H9 (cell line): ENCODE measurements at regions not wholly inside any gene's neighbourhood (a gene's known extent, or its start where the extent isn't known, plus 50 kb on each side); places are given as distances from the start of the nearest gene placed in this dataset.
A peak's percentile ranks its signal among the peaks of the same experiment; 100 is the strongest.

Experiments
- DNase-seq: peaks from one replicate; pipeline ENCODE4 v3.0.0-alpha.2; 2017
- H2AFZ ChIP-seq: one replicate; pipeline ENCODE4 v1.6.1; 2013; ENCODE audit warnings: mild to moderate bottlenecking, low read length, control low read depth, moderate library complexity
- H2AK5ac ChIP-seq: 2 replicates; pipeline ENCODE4 v1.6.1; 2013; ENCODE audit warnings: low read length, control low read depth, mixed read lengths; ENCODE audit not compliant: insufficient read length
- H2BK120ac ChIP-seq: one replicate; pipeline ENCODE4 v1.6.1; 2013; ENCODE audit warnings: low read depth, mild to moderate bottlenecking, low read length, control low read depth, inconsistent platforms; ENCODE audit not compliant: poor library complexity, severe bottlenecking
- H2BK12ac ChIP-seq: 2 replicates; pipeline ENCODE4 v1.6.1; 2013; ENCODE audit warnings: low read length, control low read depth, mixed read lengths, low read depth; ENCODE audit not compliant: insufficient read length
- H2BK15ac ChIP-seq: 2 replicates; pipeline ENCODE4 v1.6.1; 2013; ENCODE audit warnings: low read depth, low read length, control low read depth
- H2BK20ac ChIP-seq: one replicate; pipeline ENCODE4 v1.6.1; 2013; ENCODE audit warnings: low read depth, mild to moderate bottlenecking, low read length, control low read depth, inconsistent platforms; ENCODE audit not compliant: poor library complexity, severe bottlenecking
- H2BK5ac ChIP-seq: 2 replicates; pipeline ENCODE4 v1.6.1; 2013; ENCODE audit warnings: low read length, control low read depth, mixed read lengths; ENCODE audit not compliant: insufficient read length
- H3K14ac ChIP-seq: 2 replicates; pipeline ENCODE4 v1.6.1; 2013; ENCODE audit warnings: low read length, control low read depth; ENCODE audit not compliant: insufficient read depth
- H3K18ac ChIP-seq: 2 replicates; pipeline ENCODE4 v1.6.1; 2013; ENCODE audit warnings: low read depth, mild to moderate bottlenecking, mixed read lengths, low read length, control low read depth; ENCODE audit not compliant: insufficient read length
- H3K23ac ChIP-seq: 2 replicates; pipeline ENCODE4 v1.6.1; 2013; ENCODE audit warnings: low read length, control low read depth, mixed read lengths, low read depth; ENCODE audit not compliant: insufficient read length
- H3K23me2 ChIP-seq: 2 replicates; pipeline ENCODE4 v1.6.1; 2013; ENCODE audit warnings: low read depth, mild to moderate bottlenecking, mixed read lengths, low read length, control low read depth; ENCODE audit not compliant: insufficient read length, poor library complexity, severe bottlenecking
- H3K27ac ChIP-seq: 2 replicates; pipeline ENCODE4 v1.5.1; 2013; ENCODE audit warnings: low read length, control low read depth, mixed read lengths, low read depth; ENCODE audit not compliant: insufficient read length
- H3K27me3 ChIP-seq: 2 replicates; pipeline ENCODE4 v1.6.1; 2013; ENCODE audit warnings: low read length, control low read depth, inconsistent platforms; ENCODE audit not compliant: insufficient read depth
- H3K4ac ChIP-seq: 2 replicates; pipeline ENCODE4 v1.6.1; 2013; ENCODE audit warnings: low read depth, mild to moderate bottlenecking, control low read depth, inconsistent platforms, low read length, moderate library complexity
- H3K4me1 ChIP-seq: 2 replicates; pipeline ENCODE4 v1.6.1; 2013; ENCODE audit warnings: low read length, control low read depth, inconsistent platforms; ENCODE audit not compliant: insufficient read depth
- H3K4me2 ChIP-seq: 2 replicates; pipeline ENCODE4 v1.6.1; 2013; ENCODE audit warnings: low read length, control low read depth, mixed read lengths; ENCODE audit not compliant: insufficient read length, insufficient read depth
- H3K56ac ChIP-seq: 2 replicates; pipeline ENCODE4 v1.6.1; 2013; ENCODE audit warnings: low read depth, mild to moderate bottlenecking, mixed read lengths, low read length, control low read depth; ENCODE audit not compliant: insufficient read length
- H3K79me1 ChIP-seq: 2 replicates; pipeline ENCODE4 v1.6.1; 2013; ENCODE audit warnings: low read depth, mild to moderate bottlenecking, moderate library complexity, low read length, control low read depth, inconsistent platforms; ENCODE audit not compliant: insufficient read depth, poor library complexity, severe bottlenecking
- H3K79me2 ChIP-seq: 2 replicates; pipeline ENCODE4 v1.6.1; 2013; ENCODE audit warnings: low read length, control low read depth, inconsistent platforms; ENCODE audit not compliant: insufficient read depth
- H3K9ac ChIP-seq: 2 replicates; pipeline ENCODE4 v1.6.1; 2013; ENCODE audit warnings: low read length, control low read depth, mixed read lengths; ENCODE audit not compliant: insufficient read length; ENCODE audit errors: extremely low read depth
- H3K9me3 ChIP-seq: one replicate; pipeline ENCODE4 v1.6.1; 2013; ENCODE audit warnings: low read depth, low read length, inconsistent platforms; ENCODE audit not compliant: control insufficient read depth
- H3T11ph ChIP-seq: one replicate; pipeline ENCODE4 v1.6.1; 2013; ENCODE audit warnings: mild to moderate bottlenecking, low read length, control low read depth, inconsistent platforms
- H4K20me1 ChIP-seq: one replicate; pipeline ENCODE4 v1.6.1; 2013; ENCODE audit not compliant: control insufficient read depth, insufficient read length, insufficient read depth
- H4K5ac ChIP-seq: 2 replicates; pipeline ENCODE4 v1.6.1; 2013; ENCODE audit warnings: low read depth, mild to moderate bottlenecking, mixed read lengths, low read length, control low read depth; ENCODE audit not compliant: insufficient read length
- H4K8ac ChIP-seq: replicated peaks from 2 replicates; pipeline ENCODE4 v1.6.1; 2013; ENCODE audit warnings: low read length, control low read depth, mixed read lengths, low read depth; ENCODE audit not compliant: insufficient read length
- H4K91ac ChIP-seq: 2 replicates; pipeline ENCODE4 v1.6.1; 2013; ENCODE audit warnings: low read depth, mild to moderate bottlenecking, moderate library complexity, mixed read lengths, low read length, control low read depth; ENCODE audit not compliant: insufficient read length
- H3K27ac Mint-ChIP-seq, 3 experiments: 2 replicates in 2 of 3; 3 replicates in 1 of 3; pipeline ENCODE4 v1.8.0; 2020 to 2021; ENCODE audit warnings: mixed read lengths in 3 of 3, mild to moderate bottlenecking in 1 of 3, moderate library complexity in 1 of 3
- H3K27me3 Mint-ChIP-seq: 2 replicates; pipeline ENCODE4 v1.8.0; 2021; ENCODE audit warnings: low read depth, mild to moderate bottlenecking, moderate library complexity, mixed read lengths
- H3K36me3 Mint-ChIP-seq, 3 experiments: 2 replicates in 2 of 3; 3 replicates in 1 of 3; pipeline ENCODE4 v1.8.0; 2020 to 2021; ENCODE audit warnings: low read depth in 3 of 3, mixed read lengths in 3 of 3; ENCODE audit not compliant: insufficient read depth in 1 of 3
- H3K4me1 Mint-ChIP-seq, 2 experiments: 2 replicates each; pipeline ENCODE4 v1.8.0; 2020; ENCODE audit warnings: mixed read lengths in 2 of 2
- H3K4me3 Mint-ChIP-seq, 2 experiments: 2 replicates in 1 of 2; 3 replicates in 1 of 2; pipeline ENCODE4 v1.8.0; 2020 to 2021; ENCODE audit warnings: mild to moderate bottlenecking in 2 of 2, mixed read lengths in 2 of 2, moderate library complexity in 1 of 2
- H3K9me3 Mint-ChIP-seq, 2 experiments: 2 replicates in 1 of 2; 3 replicates in 1 of 2; pipeline ENCODE4 v1.8.0; 2020; ENCODE audit warnings: mild to moderate bottlenecking in 2 of 2, mixed read lengths in 2 of 2, moderate library complexity in 1 of 2
- WGBS: extraction: QIAGEN DNeasy Blood & Tissue Kit; methylation state at CpG from one replicate; pipeline ENCODE4 v1.1.7; 2013; ENCODE audit warnings: missing lambda C conversion rate, low lambda C conversion rate, mixed read lengths; ENCODE audit not compliant: insufficient read length; ENCODE audit errors: extremely low coverage; 5-methylcytosine and 5-hydroxymethylcytosine counted together
- TF ChIP-seq, protein P1 (sequence below): fragments of 200-600 bp; sonication (generic); conservative IDR thresholded peaks from 3 replicates; pipeline ENCODE4 v1.8.0; 2021; ENCODE audit warnings: antibody characterized with exemption, mild to moderate bottlenecking

DNA sequence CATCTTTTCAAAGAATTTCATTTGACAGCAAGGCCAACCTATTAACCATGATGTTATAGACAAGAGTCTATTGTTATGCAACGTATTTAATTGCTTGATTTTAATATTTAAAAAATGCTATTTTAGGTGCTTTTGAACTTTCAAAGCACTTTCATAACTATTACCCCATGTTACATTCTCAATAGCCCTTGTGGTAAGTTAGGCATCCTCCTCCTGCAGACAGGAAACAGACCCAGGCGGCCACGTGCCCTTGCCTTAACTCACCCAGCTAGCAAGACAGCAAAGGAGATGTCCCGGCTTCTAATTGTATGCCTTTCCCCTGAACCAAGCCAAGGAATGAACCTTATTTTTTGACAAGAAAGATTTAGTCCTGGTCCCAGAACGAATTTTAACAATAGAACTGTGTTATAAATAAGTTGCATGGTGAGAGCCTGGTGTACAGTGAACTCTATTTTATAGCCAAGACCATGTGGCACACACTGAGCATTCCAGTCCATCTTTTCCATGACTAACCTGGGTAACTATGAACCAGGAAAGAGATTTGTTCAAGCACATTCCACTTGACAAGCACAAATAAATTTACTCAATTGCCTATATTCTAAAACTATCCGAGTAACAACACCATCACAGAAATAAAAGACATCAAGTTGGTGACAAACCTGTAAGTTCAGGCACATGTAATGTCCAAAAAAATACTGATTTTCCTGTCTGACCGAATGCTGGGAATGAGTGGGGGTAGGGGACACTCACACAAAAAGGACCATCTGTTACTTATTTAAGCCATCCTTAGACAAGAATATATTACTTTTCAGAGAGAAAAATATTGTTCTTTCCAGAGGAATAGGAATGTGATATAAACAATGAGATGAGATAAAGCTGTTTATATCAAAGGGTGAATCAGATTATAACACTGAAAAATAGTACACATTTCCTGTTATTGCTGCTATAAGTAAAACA, 163.0 kb downstream of the EFNB2 start:
- H3K4me1 ChIP-seq: no peaks in the 10 kb centered on the region
- no peak overlapping the region for H2AK5ac ChIP-seq
- H2BK5ac ChIP-seq: no peak overlapping the region
- Mint-ChIP-seq H3K4me1 (peaks cover 5 to 6% of the 10 kb centered on the region in 2 experiments; a peak in 2 of 4 replicates), H3K4me3 (no peak overlapping the region), H3K27ac (peak overlapping the region in 1 of 3 experiments; percentile 68; a peak in 1 of 7 replicates), H3K36me3 (no peaks in the 10 kb centered on the region), H3K27me3 (peaks cover 1% of the 10 kb centered on the region; the same call in 1 of the 2 replicates), H3K9me3 (no peaks in the 10 kb centered on the region; a peak in 1 of 5 replicates)
- no peaks in the 10 kb centered on the region for H3K23me2 ChIP-seq
- no peak overlapping the region for H3K9ac ChIP-seq
- no peak overlapping the region for H3K18ac ChIP-seq
- no peak overlapping the region for H4K91ac ChIP-seq
- no peak overlapping the region for H3K4me2 ChIP-seq
- H2BK15ac ChIP-seq: no peak overlapping the region
- H3K9me3 ChIP-seq: no peaks in the 10 kb centered on the region
- no peak overlapping the region for H3K56ac ChIP-seq
- no peak overlapping the region for H3K4ac ChIP-seq
- TF ChIP-seq, protein P1, sequence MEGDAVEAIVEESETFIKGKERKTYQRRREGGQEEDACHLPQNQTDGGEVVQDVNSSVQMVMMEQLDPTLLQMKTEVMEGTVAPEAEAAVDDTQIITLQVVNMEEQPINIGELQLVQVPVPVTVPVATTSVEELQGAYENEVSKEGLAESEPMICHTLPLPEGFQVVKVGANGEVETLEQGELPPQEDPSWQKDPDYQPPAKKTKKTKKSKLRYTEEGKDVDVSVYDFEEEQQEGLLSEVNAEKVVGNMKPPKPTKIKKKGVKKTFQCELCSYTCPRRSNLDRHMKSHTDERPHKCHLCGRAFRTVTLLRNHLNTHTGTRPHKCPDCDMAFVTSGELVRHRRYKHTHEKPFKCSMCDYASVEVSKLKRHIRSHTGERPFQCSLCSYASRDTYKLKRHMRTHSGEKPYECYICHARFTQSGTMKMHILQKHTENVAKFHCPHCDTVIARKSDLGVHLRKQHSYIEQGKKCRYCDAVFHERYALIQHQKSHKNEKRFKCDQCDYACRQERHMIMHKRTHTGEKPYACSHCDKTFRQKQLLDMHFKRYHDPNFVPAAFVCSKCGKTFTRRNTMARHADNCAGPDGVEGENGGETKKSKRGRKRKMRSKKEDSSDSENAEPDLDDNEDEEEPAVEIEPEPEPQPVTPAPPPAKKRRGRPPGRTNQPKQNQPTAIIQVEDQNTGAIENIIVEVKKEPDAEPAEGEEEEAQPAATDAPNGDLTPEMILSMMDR: no peak
- H3T11ph ChIP-seq: no peak overlapping the region
- DNase-seq: no peak
- no peak overlapping the region for H2AFZ ChIP-seq
- H3K27ac ChIP-seq: no peak overlapping the region
- H4K5ac ChIP-seq: no peak overlapping the region
- no CpG with 5 or more reads among the region's 7 CpGs for WGBS
- H2BK12ac ChIP-seq: no peak overlapping the region
- no peaks in the 10 kb centered on the region for H3K27me3 ChIP-seq
- no peaks in the 10 kb centered on the region for H3K79me2 ChIP-seq
- no peak overlapping the region for H2BK20ac ChIP-seq
- H3K79me1 ChIP-seq: no peaks in the 10 kb centered on the region
- no peak overlapping the region for H3K14ac ChIP-seq
- no peak overlapping the region for H4K8ac ChIP-seq
- no peaks in the 10 kb centered on the region for H4K20me1 ChIP-seq
- no peak overlapping the region for H2BK120ac ChIP-seq
- H3K23ac ChIP-seq: no peak overlapping the region
